ENCODE measurements at regions not wholly inside any gene's neighbourhood (a gene's known extent, or its start where the extent isn't known, plus 50 kb on each side); places are given as distances from the start of the nearest gene placed in this dataset.

DNA sequence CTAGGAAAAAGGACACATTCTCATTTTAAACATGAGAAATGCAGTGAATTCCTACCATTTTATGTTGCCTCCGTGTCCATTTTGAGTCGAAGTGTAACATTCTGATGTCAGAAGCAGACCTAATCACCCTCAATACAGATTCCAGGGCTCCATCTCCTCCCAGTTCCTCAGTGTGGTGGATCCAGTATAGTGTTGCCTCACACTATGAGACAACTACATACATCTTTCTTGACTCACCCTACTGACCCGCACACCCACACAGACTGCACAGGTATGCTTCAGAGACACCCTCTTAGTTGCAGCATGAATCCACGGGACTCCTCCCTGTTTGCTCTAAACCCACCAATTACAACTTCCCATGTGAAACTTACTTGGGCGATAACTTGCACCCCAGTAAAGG is 564.9 kb downstream of the SEMA5A start:
- TF ChIP-seq, protein P1, sequence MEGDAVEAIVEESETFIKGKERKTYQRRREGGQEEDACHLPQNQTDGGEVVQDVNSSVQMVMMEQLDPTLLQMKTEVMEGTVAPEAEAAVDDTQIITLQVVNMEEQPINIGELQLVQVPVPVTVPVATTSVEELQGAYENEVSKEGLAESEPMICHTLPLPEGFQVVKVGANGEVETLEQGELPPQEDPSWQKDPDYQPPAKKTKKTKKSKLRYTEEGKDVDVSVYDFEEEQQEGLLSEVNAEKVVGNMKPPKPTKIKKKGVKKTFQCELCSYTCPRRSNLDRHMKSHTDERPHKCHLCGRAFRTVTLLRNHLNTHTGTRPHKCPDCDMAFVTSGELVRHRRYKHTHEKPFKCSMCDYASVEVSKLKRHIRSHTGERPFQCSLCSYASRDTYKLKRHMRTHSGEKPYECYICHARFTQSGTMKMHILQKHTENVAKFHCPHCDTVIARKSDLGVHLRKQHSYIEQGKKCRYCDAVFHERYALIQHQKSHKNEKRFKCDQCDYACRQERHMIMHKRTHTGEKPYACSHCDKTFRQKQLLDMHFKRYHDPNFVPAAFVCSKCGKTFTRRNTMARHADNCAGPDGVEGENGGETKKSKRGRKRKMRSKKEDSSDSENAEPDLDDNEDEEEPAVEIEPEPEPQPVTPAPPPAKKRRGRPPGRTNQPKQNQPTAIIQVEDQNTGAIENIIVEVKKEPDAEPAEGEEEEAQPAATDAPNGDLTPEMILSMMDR (IDR thresholded peaks at IDR 0.05) = no peak
- TF ChIP-seq POLR2AphosphoS5 (IDR thresholded peaks at IDR 0.05; ENCODE audit: low read depth, low read length) (no peak), EZH2phosphoT487 (IDR thresholded peaks at IDR 0.05; ENCODE audit: borderline replicate concordance, low read depth) (no peak), CHD2 (IDR thresholded peaks at IDR 0.05; ENCODE audit: low read length, partially characterized antibody) (no peak), TEAD4 (IDR thresholded peaks at IDR 0.05; ENCODE audit: borderline replicate concordance, insufficient read depth) (no peak), RAD21 (IDR thresholded peaks at IDR 0.05; ENCODE audit: low read length) (no peak)
- TF ChIP-seq, protein P2, sequence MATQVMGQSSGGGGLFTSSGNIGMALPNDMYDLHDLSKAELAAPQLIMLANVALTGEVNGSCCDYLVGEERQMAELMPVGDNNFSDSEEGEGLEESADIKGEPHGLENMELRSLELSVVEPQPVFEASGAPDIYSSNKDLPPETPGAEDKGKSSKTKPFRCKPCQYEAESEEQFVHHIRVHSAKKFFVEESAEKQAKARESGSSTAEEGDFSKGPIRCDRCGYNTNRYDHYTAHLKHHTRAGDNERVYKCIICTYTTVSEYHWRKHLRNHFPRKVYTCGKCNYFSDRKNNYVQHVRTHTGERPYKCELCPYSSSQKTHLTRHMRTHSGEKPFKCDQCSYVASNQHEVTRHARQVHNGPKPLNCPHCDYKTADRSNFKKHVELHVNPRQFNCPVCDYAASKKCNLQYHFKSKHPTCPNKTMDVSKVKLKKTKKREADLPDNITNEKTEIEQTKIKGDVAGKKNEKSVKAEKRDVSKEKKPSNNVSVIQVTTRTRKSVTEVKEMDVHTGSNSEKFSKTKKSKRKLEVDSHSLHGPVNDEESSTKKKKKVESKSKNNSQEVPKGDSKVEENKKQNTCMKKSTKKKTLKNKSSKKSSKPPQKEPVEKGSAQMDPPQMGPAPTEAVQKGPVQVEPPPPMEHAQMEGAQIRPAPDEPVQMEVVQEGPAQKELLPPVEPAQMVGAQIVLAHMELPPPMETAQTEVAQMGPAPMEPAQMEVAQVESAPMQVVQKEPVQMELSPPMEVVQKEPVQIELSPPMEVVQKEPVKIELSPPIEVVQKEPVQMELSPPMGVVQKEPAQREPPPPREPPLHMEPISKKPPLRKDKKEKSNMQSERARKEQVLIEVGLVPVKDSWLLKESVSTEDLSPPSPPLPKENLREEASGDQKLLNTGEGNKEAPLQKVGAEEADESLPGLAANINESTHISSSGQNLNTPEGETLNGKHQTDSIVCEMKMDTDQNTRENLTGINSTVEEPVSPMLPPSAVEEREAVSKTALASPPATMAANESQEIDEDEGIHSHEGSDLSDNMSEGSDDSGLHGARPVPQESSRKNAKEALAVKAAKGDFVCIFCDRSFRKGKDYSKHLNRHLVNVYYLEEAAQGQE (IDR thresholded peaks at IDR 0.05; ENCODE audit: low read depth, low read length) = no peak

All from SK-N-SH (cell line).